Esophagus muscularis mucosa (tissue), 4 donors: ENCODE measurements at regions not wholly inside any gene's neighbourhood (a gene's known extent, or its start where the extent isn't known, plus 50 kb on each side); places are given as distances from the start of the nearest gene placed in this dataset.

ENCODE experiments used
- DNase-seq: peaks from one replicate; pipeline ENCODE4 v3.0.0-alpha.2; 2017; ENCODE audit errors: extremely low spot score
- H3K27ac ChIP-seq, 4 donors: fragments of 200-600 bp; sonication (generic); replicated peaks in 1 of 4; 1 replicate in 3 of 4; 2 replicates in 1 of 4; pipeline ENCODE4 v1.5.1; 2016 to 2019; ENCODE audit warnings: mild to moderate bottlenecking in 1 of 4
- H3K27me3 ChIP-seq, 4 donors: fragments of 200-600 bp; sonication (generic); one replicate each; pipeline versions ENCODE4 v1.5.1 to v1.6.0; 2016 to 2019
- H3K36me3 ChIP-seq, 4 donors: fragments of 200-600 bp; sonication (generic); one replicate each; pipeline ENCODE4 v1.5.1; 2016 to 2019
- H3K4me1 ChIP-seq, 4 donors: fragments of 200-600 bp; sonication (generic); one replicate each; pipeline ENCODE4 v1.5.1; 2016 to 2019
- H3K4me3 ChIP-seq, 4 donors: fragments of 200-600 bp; sonication (generic); 1 replicate in 2 of 4; 2 replicates in 2 of 4; pipeline ENCODE4 v1.5.1; 2016 to 2019; ENCODE audit warnings: mild to moderate bottlenecking in 4 of 4, moderate library complexity in 1 of 4
- H3K9me3 ChIP-seq, 4 donors: fragments of 200-600 bp; sonication (generic); 1 replicate in 3 of 4; 2 replicates in 1 of 4; pipeline ENCODE4 v1.5.1; 2016 to 2019
- CTCF ChIP-seq, 3 experiments: fragments of 200-600 bp in 2 of 3; fragments of 450-650 bp in 1 of 3; sonication (generic) in 2 of 3; IDR thresholded peaks; one replicate each; pipeline ENCODE4 v1.5.1; 2017 to 2019; ENCODE audit warnings: antibody characterized with exemption in 3 of 3, mild to moderate bottlenecking in 2 of 3, moderate library complexity in 1 of 3
- EP300 ChIP-seq: sonication (generic); formaldehyde crosslinking; IDR thresholded peaks from one replicate; pipeline ENCODE4 v1.6.1; 2017; ENCODE audit warnings: antibody characterized with exemption
- POLR2A ChIP-seq: fragments of 450-650 bp; IDR thresholded peaks from one replicate; pipeline ENCODE4 v1.6.1; 2017; ENCODE audit warnings: antibody characterized with exemption, moderate library complexity, mild to moderate bottlenecking, low read depth
- POLR2AphosphoS5 ChIP-seq, 2 donors: sonication (generic); formaldehyde crosslinking; IDR thresholded peaks; one replicate each; pipeline ENCODE4 v1.6.1; 2017; ENCODE audit warnings: antibody characterized with exemption in 2 of 2
- WGBS: methylation state at CpG from one replicate; pipeline ENCODE4 v1.1.5; 2018; 5-methylcytosine and 5-hydroxymethylcytosine counted together
- intact Hi-C: fragments of 100-400 bp; cut with DNase I; formaldehyde crosslinking; loops from one replicate; pipeline ENCODE4 v1.15.1; 2023

GRCh38 chr11:45382133-45382878, 96.2 kb upstream of the SYT13 start:
- peaks cover 0 to 39% (median 0%) of the 10 kb centered on the region in 4 donors for H3K27me3 ChIP-seq
- no peak overlapping the region for H3K27ac ChIP-seq
- H3K9me3 ChIP-seq, result no peaks in the 10 kb centered on the region
- 77% methylated on average over 7 of the region's 7 CpGs for WGBS
- intact Hi-C loops, result no loop called here
- H3K4me1 ChIP-seq, result peaks cover 0 to 11% (median 9%) of the 10 kb centered on the region in 4 donors
- no peak overlapping the region for H3K4me3 ChIP-seq
- DNase-seq, result no peak
- H3K36me3 ChIP-seq, result no peaks in the 10 kb centered on the region
- no peak for TF ChIP-seq POLR2AphosphoS5 (IDR thresholded peaks at IDR 0.05)
- no peak for TF ChIP-seq POLR2A
- no peak for TF ChIP-seq CTCF (IDR thresholded peaks at IDR 0.05)
- no peak for TF ChIP-seq EP300

GRCh38 chr11:45379162-45379863, 93.2 kb upstream of the SYT13 start:
- WGBS, result 92% methylated on average over 6 of the region's 6 CpGs
- Histone ChIP-seq H3K4me3 (no peak overlapping the region), H3K27me3 (peaks cover 0 to 15% (median 0%) of the 10 kb centered on the region in 4 donors), H3K27ac (no peak overlapping the region), H3K4me1 (peaks cover 0 to 13% (median 11%) of the 10 kb centered on the region in 4 donors), H3K9me3 (no peaks in the 10 kb centered on the region), H3K36me3 (no peaks in the 10 kb centered on the region)
- DNase-seq, result no peak
- intact Hi-C loops, result no loop called here
- TF ChIP-seq CTCF (IDR thresholded peaks at IDR 0.05) (no peak), POLR2AphosphoS5 (IDR thresholded peaks at IDR 0.05) (no peak), EP300 (no peak), POLR2A (no peak)

- intact Hi-C loops, result no loop called here
- TF ChIP-seq EP300 (no peak), POLR2AphosphoS5 (IDR thresholded peaks at IDR 0.05) (no peak), CTCF (IDR thresholded peaks at IDR 0.05) (no peak)
- H3K27me3 ChIP-seq, result peaks cover 0 to 21% (median 0%) of the 10 kb centered on the region in 4 donors
- no peak overlapping the region for H3K4me3 ChIP-seq
- no peaks in the 10 kb centered on the region for H3K9me3 ChIP-seq
- H3K27ac ChIP-seq, result no peak overlapping the region
- WGBS, result 95% methylated on average over 5 of the region's 6 CpGs
- no peaks in the 10 kb centered on the region for H3K36me3 ChIP-seq
- no peak for DNase-seq
- peaks cover 0 to 13% (median 10%) of the 10 kb centered on the region in 4 donors for H3K4me1 ChIP-seq
Measured at GRCh38 chr11:45378516-45378915, 92.4 kb upstream of the SYT13 start.

- Histone ChIP-seq H3K27ac (no peak overlapping the region), H3K4me1 (peaks cover 0 to 13% (median 8%) of the 10 kb centered on the region in 4 donors), H3K27me3 (peaks cover 0 to 49% (median 0%) of the 10 kb centered on the region in 4 donors), H3K36me3 (no peaks in the 10 kb centered on the region), H3K4me3 (no peak overlapping the region), H3K9me3 (no peaks in the 10 kb centered on the region)
- no peak for DNase-seq
- intact Hi-C loops, result loop anchor here (5.0 kb wide), 1 partner anchor 283 kb away; no protein-coding TSS in a partner anchor
- 66% methylated on average over 5 of the region's 5 CpGs for WGBS
- no peak for TF ChIP-seq CTCF (IDR thresholded peaks at IDR 0.05)
- no peak for TF ChIP-seq POLR2A
- no peak for TF ChIP-seq EP300
- no peak for TF ChIP-seq POLR2AphosphoS5 (IDR thresholded peaks at IDR 0.05)
Measured at GRCh38 chr11:45374653-45375059, 88.5 kb upstream of the SYT13 start.
